DND-41 (cell line): ENCODE measurements at regions not wholly inside any gene's neighbourhood (a gene's known extent, or its start where the extent isn't known, plus 50 kb on each side); places are given as distances from the start of the nearest gene placed in this dataset.

ENCODE experiments used
- ATAC-seq: fragments of 200-7000 bp; cut with Tn5 transposase; 3 replicates; pipeline ENCODE4 v1.9.1; 2021; ENCODE audit warnings: low read depth; ENCODE audit not compliant: insufficient read depth
- DNase-seq: peaks from one replicate; pipeline ENCODE4 v3.0.0-alpha.2; 2020
- H2AFZ ChIP-seq: 2 replicates; pipeline ENCODE4 v1.6.0; 2012; ENCODE audit warnings: low read depth, low read length
- H3K27ac ChIP-seq: 2 replicates; pipeline ENCODE4 v1.5.1; 2012; ENCODE audit warnings: low read length, inconsistent platforms
- H3K27me3 ChIP-seq: fragments of 200-600 bp; sonication (generic); 2 replicates; pipeline ENCODE4 v1.6.0; 2012; ENCODE audit warnings: low read length, mild to moderate bottlenecking, inconsistent platforms; ENCODE audit not compliant: insufficient read depth, poor library complexity
- H3K36me3 ChIP-seq: 2 replicates; pipeline ENCODE4 v1.5.1; 2012; ENCODE audit warnings: low read length, inconsistent platforms; ENCODE audit not compliant: insufficient read depth
- H3K4me1 ChIP-seq: 2 replicates; pipeline ENCODE4 v1.5.1; 2012; ENCODE audit warnings: mild to moderate bottlenecking, low read length; ENCODE audit not compliant: insufficient read depth
- H3K4me2 ChIP-seq: 2 replicates; pipeline ENCODE4 v1.6.0; 2012; ENCODE audit warnings: mild to moderate bottlenecking, moderate library complexity, low read length, inconsistent platforms; ENCODE audit not compliant: insufficient read depth
- H3K4me3 ChIP-seq, 2 experiments: fragments of 200-600 bp in 1 of 2; shearing (Covaris generic) in 1 of 2; 2 replicates each; pipeline ENCODE4 v1.5.1; 2012 to 2016; ENCODE audit warnings: inconsistent platforms in 2 of 2, low read length in 2 of 2, mild to moderate bottlenecking in 2 of 2, low read depth in 1 of 2, moderate library complexity in 1 of 2
- H3K79me2 ChIP-seq: 2 replicates; pipeline ENCODE4 v1.6.0; 2012; ENCODE audit warnings: low read length, inconsistent platforms; ENCODE audit not compliant: insufficient read depth
- H3K9ac ChIP-seq: 2 replicates; pipeline ENCODE4 v1.6.0; 2012; ENCODE audit warnings: low read depth, mild to moderate bottlenecking, inconsistent platforms, low read length, moderate library complexity
- H3K9me3 ChIP-seq: 2 replicates; pipeline ENCODE4 v1.5.1; 2012; ENCODE audit warnings: low read length, moderate library complexity, mild to moderate bottlenecking, inconsistent platforms; ENCODE audit not compliant: insufficient read depth, severe bottlenecking
- H4K20me1 ChIP-seq: 2 replicates; pipeline ENCODE4 v1.6.0; 2012; ENCODE audit warnings: low read length; ENCODE audit not compliant: insufficient read depth
- EZH2 ChIP-seq: IDR thresholded peaks from 3 replicates; pipeline ENCODE4 v1.6.1; 2012; ENCODE audit warnings: borderline replicate concordance, low read depth, mild to moderate bottlenecking, moderate library complexity, low read length, inconsistent platforms; ENCODE audit not compliant: severe bottlenecking
- TF ChIP-seq, protein P1 (sequence below): IDR thresholded peaks from 2 replicates; pipeline ENCODE4 v1.5.1; 2012; ENCODE audit warnings: borderline replicate concordance, low read length, moderate library complexity, mild to moderate bottlenecking; ENCODE audit not compliant: poor library complexity, severe bottlenecking; ENCODE audit errors: extremely low read depth

- H3K27ac ChIP-seq: no peak overlapping the region
- H3K4me3 ChIP-seq: no peak overlapping the region
- H4K20me1 ChIP-seq: no peaks in the 10 kb centered on the region
- TF ChIP-seq EZH2: no peak
- TF ChIP-seq, protein P1, sequence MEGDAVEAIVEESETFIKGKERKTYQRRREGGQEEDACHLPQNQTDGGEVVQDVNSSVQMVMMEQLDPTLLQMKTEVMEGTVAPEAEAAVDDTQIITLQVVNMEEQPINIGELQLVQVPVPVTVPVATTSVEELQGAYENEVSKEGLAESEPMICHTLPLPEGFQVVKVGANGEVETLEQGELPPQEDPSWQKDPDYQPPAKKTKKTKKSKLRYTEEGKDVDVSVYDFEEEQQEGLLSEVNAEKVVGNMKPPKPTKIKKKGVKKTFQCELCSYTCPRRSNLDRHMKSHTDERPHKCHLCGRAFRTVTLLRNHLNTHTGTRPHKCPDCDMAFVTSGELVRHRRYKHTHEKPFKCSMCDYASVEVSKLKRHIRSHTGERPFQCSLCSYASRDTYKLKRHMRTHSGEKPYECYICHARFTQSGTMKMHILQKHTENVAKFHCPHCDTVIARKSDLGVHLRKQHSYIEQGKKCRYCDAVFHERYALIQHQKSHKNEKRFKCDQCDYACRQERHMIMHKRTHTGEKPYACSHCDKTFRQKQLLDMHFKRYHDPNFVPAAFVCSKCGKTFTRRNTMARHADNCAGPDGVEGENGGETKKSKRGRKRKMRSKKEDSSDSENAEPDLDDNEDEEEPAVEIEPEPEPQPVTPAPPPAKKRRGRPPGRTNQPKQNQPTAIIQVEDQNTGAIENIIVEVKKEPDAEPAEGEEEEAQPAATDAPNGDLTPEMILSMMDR: no peak
- ATAC-seq (no peak), DNase-seq (no peak)
- no peaks in the 10 kb centered on the region for H3K79me2 ChIP-seq
- no peak overlapping the region for H3K4me2 ChIP-seq
- no peaks in the 10 kb centered on the region for H3K4me1 ChIP-seq
- H2AFZ ChIP-seq: no peak overlapping the region
- H3K27me3 ChIP-seq: no peaks in the 10 kb centered on the region
- H3K9ac ChIP-seq: no peak overlapping the region
- no peaks in the 10 kb centered on the region for H3K36me3 ChIP-seq
- H3K9me3 ChIP-seq: no peaks in the 10 kb centered on the region
These were observed 750.9 kb upstream of the GOT2 start for GRCh38 chr16:59484833-59485516.

- ATAC-seq (no peak), DNase-seq (no peak)
- H3K9ac ChIP-seq: no peak overlapping the region
- H3K9me3 ChIP-seq: no peaks in the 10 kb centered on the region
- H4K20me1 ChIP-seq: no peaks in the 10 kb centered on the region
- no peaks in the 10 kb centered on the region for H3K27me3 ChIP-seq
- H3K36me3 ChIP-seq: no peaks in the 10 kb centered on the region
- no peaks in the 10 kb centered on the region for H3K4me1 ChIP-seq
- no peak overlapping the region for H3K27ac ChIP-seq
- H3K4me3 ChIP-seq: no peak overlapping the region
- no peak overlapping the region for H2AFZ ChIP-seq
- H3K4me2 ChIP-seq: no peak overlapping the region
- no peaks in the 10 kb centered on the region for H3K79me2 ChIP-seq
- no peak for TF ChIP-seq EZH2
- TF ChIP-seq, protein P1: no peak
These were observed 744.7 kb upstream of the GOT2 start for GRCh38 chr16:59478838-59479237.

- no peaks in the 10 kb centered on the region for H3K4me1 ChIP-seq
- H3K27me3 ChIP-seq: no peaks in the 10 kb centered on the region
- TF ChIP-seq, protein P1: no peak
- TF ChIP-seq EZH2: no peak
- no peak overlapping the region for H3K4me2 ChIP-seq
- H3K27ac ChIP-seq: no peak overlapping the region
- H4K20me1 ChIP-seq: no peaks in the 10 kb centered on the region
- no peaks in the 10 kb centered on the region for H3K36me3 ChIP-seq
- no peak for ATAC-seq
- no peaks in the 10 kb centered on the region for H3K9me3 ChIP-seq
- H3K4me3 ChIP-seq: no peak overlapping the region
- DNase-seq: no peak
- no peaks in the 10 kb centered on the region for H3K79me2 ChIP-seq
- no peak overlapping the region for H2AFZ ChIP-seq
- no peak overlapping the region for H3K9ac ChIP-seq
These were observed 736.4 kb upstream of the GOT2 start for GRCh38 chr16:59470556-59470955.

DNA sequence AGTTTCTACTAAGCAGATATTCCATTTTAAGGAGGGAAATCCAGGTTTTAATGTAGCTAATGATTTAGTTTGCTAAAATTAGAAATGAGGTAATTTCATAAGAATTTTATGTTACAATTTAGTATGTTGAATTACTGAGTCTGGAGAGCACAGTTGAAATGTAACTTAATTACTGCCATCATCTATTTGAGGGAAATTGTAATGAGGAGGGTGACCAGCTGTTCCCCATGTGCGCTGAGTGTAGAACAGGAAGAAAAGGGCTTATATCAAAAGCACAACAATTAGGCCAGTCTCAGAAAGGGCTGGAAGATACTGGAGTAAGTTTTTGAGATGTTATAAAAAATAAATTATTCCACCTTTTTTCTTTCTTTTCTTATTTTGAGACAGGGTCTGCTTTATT lies 735.1 kb upstream of the GOT2 start:
- Histone ChIP-seq H3K9ac (no peak overlapping the region), H3K4me3 (no peak overlapping the region), H3K27me3 (no peaks in the 10 kb centered on the region), H3K79me2 (no peaks in the 10 kb centered on the region), H3K9me3 (no peaks in the 10 kb centered on the region), H3K4me1 (no peaks in the 10 kb centered on the region), H2AFZ (no peak overlapping the region), H3K27ac (no peak overlapping the region), H4K20me1 (no peaks in the 10 kb centered on the region), H3K36me3 (no peaks in the 10 kb centered on the region), H3K4me2 (no peak overlapping the region)
- DNase-seq: no peak
- ATAC-seq: no peak
- TF ChIP-seq EZH2: no peak
- TF ChIP-seq, protein P1: no peak
